GM19467 (cell line): ENCODE measurements at regions not wholly inside any gene's neighbourhood (a gene's known extent, or its start where the extent isn't known, plus 50 kb on each side); places are given as distances from the start of the nearest gene placed in this dataset.
A peak's percentile ranks its signal among the peaks of the same experiment; 100 is the strongest.
"Not testable (repeated sequence)": the region's sequence is repeated elsewhere in the genome, so short reads cannot be mapped to it uniquely, and the experiment has no call there.

Source experiments
- ATAC-seq: cut with Tn5 transposase; IDR thresholded peaks from one replicate; pipeline ENCODE4 v1.9.1; 2021; ENCODE audit warnings: mild to moderate bottlenecking, moderate library complexity; ENCODE audit not compliant: unreplicated experiment

GRCh38 chr1:149635290-149635899, 51.7 kb downstream of the PPIAL4C start:
- ATAC-seq = not testable (repeated sequence)

- peak; percentile 71 for ATAC-seq
Observed at GRCh38 chr1:149636286-149637122, 52.9 kb downstream of the PPIAL4C start.

- not testable (repeated sequence) for ATAC-seq
Observed at GRCh38 chr1:149638481-149638880, 54.8 kb downstream of the PPIAL4C start.

GRCh38 chr1:149638901-149639658, 55.4 kb downstream of the PPIAL4C start:
- ATAC-seq = not testable (repeated sequence)

- not testable (repeated sequence) for ATAC-seq
Observed at GRCh38 chr1:149641179-149641578, 57.5 kb downstream of the PPIAL4C start.

GRCh38 chr1:149644818-149645217, 61.2 kb downstream of the PPIAL4C start:
- not testable (repeated sequence) for ATAC-seq

- ATAC-seq = not testable (repeated sequence)
Observed at GRCh38 chr1:149646360-149647017, 62.8 kb downstream of the PPIAL4C start.

- not testable (repeated sequence) for ATAC-seq
Observed at GRCh38 chr1:149647018-149647373, 63.3 kb downstream of the PPIAL4C start.

- ATAC-seq = not testable (repeated sequence)
Observed at GRCh38 chr1:149657750-149658149, 74.1 kb downstream of the PPIAL4C start.

- not testable (repeated sequence) for ATAC-seq
Observed at GRCh38 chr1:149658175-149658574, 74.5 kb downstream of the PPIAL4C start.

GRCh38 chr1:149664624-149665023, 81.0 kb downstream of the PPIAL4C start:
- ATAC-seq = not testable (repeated sequence)

- not testable (repeated sequence) for ATAC-seq
Observed at GRCh38 chr1:149665033-149665432, 81.4 kb downstream of the PPIAL4C start.

GRCh38 chr1:149665528-149665927, 81.9 kb downstream of the PPIAL4C start:
- ATAC-seq = not testable (repeated sequence)

- not testable (repeated sequence) for ATAC-seq
Observed at GRCh38 chr1:149673231-149673909, 89.7 kb downstream of the PPIAL4C start.

GRCh38 chr1:149674921-149675320, 91.3 kb downstream of the PPIAL4C start:
- not testable (repeated sequence) for ATAC-seq

- ATAC-seq = not testable (repeated sequence)
Observed at GRCh38 chr1:149677359-149677758, 93.7 kb downstream of the PPIAL4C start.

GRCh38 chr1:149686593-149687238, 95.8 kb upstream of the FCGR1A start:
- not testable (repeated sequence) for ATAC-seq

GRCh38 chr1:149691399-149691798, 91.1 kb upstream of the FCGR1A start:
- ATAC-seq = not testable (repeated sequence)

- ATAC-seq = not testable (repeated sequence)
Observed at GRCh38 chr1:149692804-149693539, 89.5 kb upstream of the FCGR1A start.
